HAP-1 (cell line): ENCODE measurements at regions not wholly inside any gene's neighbourhood (a gene's known extent, or its start where the extent isn't known, plus 50 kb on each side); places are given as distances from the start of the nearest gene placed in this dataset.
A peak's percentile ranks its signal among the peaks of the same experiment; 100 is the strongest.

ENCODE experiments used
- DNase-seq, 2 experiments: peaks; one replicate each; pipeline ENCODE4 v3.0.0-alpha.2; 2016 to 2020; ENCODE audit warnings: low spot score in 2 of 2
- H3K27me3 ChIP-seq: fragments of 250-450 bp; sonication (Bioruptor Pico); 2 replicates; pipeline ENCODE4 v1.5.1; 2020; ENCODE audit warnings: low read depth, mild to moderate bottlenecking, moderate library complexity
- H3K36me3 ChIP-seq: fragments of 250-450 bp; sonication (Bioruptor Pico); replicated peaks from 2 replicates; pipeline ENCODE4 v1.5.1; 2020; ENCODE audit warnings: mild to moderate bottlenecking
- H3K4me1 ChIP-seq: fragments of 250-450 bp; sonication (Bioruptor Pico); 2 replicates; pipeline ENCODE4 v1.5.1; 2020; ENCODE audit warnings: mild to moderate bottlenecking
- H3K4me3 ChIP-seq: fragments of 250-450 bp; sonication (Bioruptor Pico); 2 replicates; pipeline ENCODE4 v1.5.1; 2020; ENCODE audit warnings: mild to moderate bottlenecking, moderate library complexity
- H3K9me3 ChIP-seq: fragments of 250-450 bp; sonication (Bioruptor Pico); 2 replicates; pipeline ENCODE4 v1.5.1; 2020; ENCODE audit warnings: mild to moderate bottlenecking, moderate library complexity
- in situ Hi-C: fragments of 300-500 bp; cut with MboI; formaldehyde crosslinking; loops from 3 replicates; pipeline ENCODE4 v1.14.3; 2020; ENCODE audit warnings: low sequenced_read_pairs, inconsistent platforms, mixed read lengths

- DNase-seq: no peak
- H3K4me3 ChIP-seq: no peak overlapping the region
- no peaks in the 10 kb centered on the region for H3K9me3 ChIP-seq
- H3K27me3 ChIP-seq: no peaks in the 10 kb centered on the region
- no peaks in the 10 kb centered on the region for H3K36me3 ChIP-seq
- no peaks in the 10 kb centered on the region for H3K4me1 ChIP-seq
- in situ Hi-C loops: no loop called here
Measured at GRCh38 chr11:112539741-112540140, 279.1 kb upstream of the PLET1 start.

GRCh38 chr11:112540261-112540660 is 279.6 kb upstream of the PLET1 start:
- H3K4me3 ChIP-seq: no peak overlapping the region
- H3K36me3 ChIP-seq: no peaks in the 10 kb centered on the region
- H3K4me1 ChIP-seq: no peaks in the 10 kb centered on the region
- no peak for DNase-seq
- in situ Hi-C loops: no loop called here
- no peaks in the 10 kb centered on the region for H3K27me3 ChIP-seq
- no peaks in the 10 kb centered on the region for H3K9me3 ChIP-seq

GRCh38 chr11:112541140-112542046 is 280.7 kb upstream of the PLET1 start:
- DNase-seq: no peak
- Histone ChIP-seq H3K36me3 (no peaks in the 10 kb centered on the region), H3K27me3 (no peaks in the 10 kb centered on the region), H3K4me1 (no peaks in the 10 kb centered on the region), H3K4me3 (no peak overlapping the region), H3K9me3 (no peaks in the 10 kb centered on the region)
- in situ Hi-C loops: no loop called here

- Histone ChIP-seq H3K9me3 (no peaks in the 10 kb centered on the region), H3K4me3 (no peak overlapping the region), H3K4me1 (no peaks in the 10 kb centered on the region), H3K36me3 (no peaks in the 10 kb centered on the region), H3K27me3 (no peaks in the 10 kb centered on the region)
- DNase-seq: no peak
- in situ Hi-C loops: no loop called here
Measured at GRCh38 chr11:112542479-112542878, 281.8 kb upstream of the PLET1 start.

GRCh38 chr11:112543390-112543789 is 282.7 kb upstream of the PLET1 start:
- H3K4me3 ChIP-seq: no peak overlapping the region
- H3K36me3 ChIP-seq: no peaks in the 10 kb centered on the region
- in situ Hi-C loops: no loop called here
- no peak for DNase-seq
- no peaks in the 10 kb centered on the region for H3K27me3 ChIP-seq
- H3K4me1 ChIP-seq: no peaks in the 10 kb centered on the region
- H3K9me3 ChIP-seq: no peaks in the 10 kb centered on the region

GRCh38 chr11:112548641-112549040 is 288.0 kb upstream of the PLET1 start:
- DNase-seq: no peak
- Histone ChIP-seq H3K4me3 (no peak overlapping the region), H3K27me3 (no peaks in the 10 kb centered on the region), H3K9me3 (no peaks in the 10 kb centered on the region), H3K36me3 (no peaks in the 10 kb centered on the region), H3K4me1 (no peaks in the 10 kb centered on the region)
- in situ Hi-C loops: no loop called here

GRCh38 chr11:112553205-112553731 is 292.6 kb upstream of the PLET1 start:
- Histone ChIP-seq H3K4me1 (0 out of 2 replicates have a peak, but pooled peaks cover 2% of the 10 kb centered on the region), H3K36me3 (no peaks in the 10 kb centered on the region), H3K4me3 (no peak overlapping the region), H3K9me3 (no peaks in the 10 kb centered on the region), H3K27me3 (no peaks in the 10 kb centered on the region)
- no peak for DNase-seq
- in situ Hi-C loops: loop anchor here (25.0 kb wide), 1 partner anchor 266 kb away; no protein-coding TSS in a partner anchor

- Histone ChIP-seq H3K4me1 (0 out of 2 replicates have a peak, but pooled peaks cover 2% of the 10 kb centered on the region), H3K36me3 (no peaks in the 10 kb centered on the region), H3K27me3 (no peaks in the 10 kb centered on the region), H3K9me3 (no peaks in the 10 kb centered on the region), H3K4me3 (no peak overlapping the region)
- in situ Hi-C loops: loop anchor here (25.0 kb wide), 1 partner anchor 267 kb away; no protein-coding TSS in a partner anchor
- no peak for DNase-seq
Measured at GRCh38 chr11:112554586-112554985, 293.9 kb upstream of the PLET1 start.

- Histone ChIP-seq H3K36me3 (no peaks in the 10 kb centered on the region), H3K4me1 (0 out of 2 replicates have a peak, but pooled peaks cover 2% of the 10 kb centered on the region), H3K9me3 (no peaks in the 10 kb centered on the region), H3K27me3 (no peaks in the 10 kb centered on the region), H3K4me3 (no peak overlapping the region)
- in situ Hi-C loops: loop anchor here (25.0 kb wide), 1 partner anchor 268 kb away; no protein-coding TSS in a partner anchor
- peak in 1 of 2 experiments; percentile 73 for DNase-seq
Measured at GRCh38 chr11:112555491-112556364, 295.1 kb upstream of the PLET1 start.

GRCh38 chr11:112558691-112559090 is 298.0 kb upstream of the PLET1 start:
- Histone ChIP-seq H3K4me1 (0 out of 2 replicates have a peak, but pooled peaks cover 2% of the 10 kb centered on the region), H3K27me3 (no peaks in the 10 kb centered on the region), H3K36me3 (no peaks in the 10 kb centered on the region), H3K4me3 (no peak overlapping the region), H3K9me3 (no peaks in the 10 kb centered on the region)
- in situ Hi-C loops: loop anchor here (25.0 kb wide), 1 partner anchor 271 kb away; no protein-coding TSS in a partner anchor
- no peak for DNase-seq

GRCh38 chr11:112563808-112564207 is 303.1 kb upstream of the PLET1 start:
- in situ Hi-C loops: loop anchor here (25.0 kb wide), 1 partner anchor 277 kb away; no protein-coding TSS in a partner anchor
- no peaks in the 10 kb centered on the region for H3K27me3 ChIP-seq
- H3K9me3 ChIP-seq: no peaks in the 10 kb centered on the region
- no peaks in the 10 kb centered on the region for H3K36me3 ChIP-seq
- no peak overlapping the region for H3K4me3 ChIP-seq
- no peak for DNase-seq
- no peaks in the 10 kb centered on the region for H3K4me1 ChIP-seq

GRCh38 chr11:112564228-112564955 is 303.7 kb upstream of the PLET1 start:
- Histone ChIP-seq H3K4me3 (no peak overlapping the region), H3K27me3 (no peaks in the 10 kb centered on the region), H3K4me1 (no peaks in the 10 kb centered on the region), H3K36me3 (no peaks in the 10 kb centered on the region), H3K9me3 (no peaks in the 10 kb centered on the region)
- no peak for DNase-seq
- in situ Hi-C loops: loop anchor here (25.0 kb wide), 1 partner anchor 277 kb away; no protein-coding TSS in a partner anchor

GRCh38 chr11:112565551-112565950 is 304.9 kb upstream of the PLET1 start:
- in situ Hi-C loops: loop anchor here (25.0 kb wide), 1 partner anchor 278 kb away; no protein-coding TSS in a partner anchor
- Histone ChIP-seq H3K9me3 (no peaks in the 10 kb centered on the region), H3K4me1 (no peaks in the 10 kb centered on the region), H3K27me3 (no peaks in the 10 kb centered on the region), H3K36me3 (no peaks in the 10 kb centered on the region), H3K4me3 (no peak overlapping the region)
- DNase-seq: no peak
